ENCODE measurements at regions not wholly inside any gene's neighbourhood (a gene's known extent, or its start where the extent isn't known, plus 50 kb on each side); places are given as distances from the start of the nearest gene placed in this dataset.

DNA sequence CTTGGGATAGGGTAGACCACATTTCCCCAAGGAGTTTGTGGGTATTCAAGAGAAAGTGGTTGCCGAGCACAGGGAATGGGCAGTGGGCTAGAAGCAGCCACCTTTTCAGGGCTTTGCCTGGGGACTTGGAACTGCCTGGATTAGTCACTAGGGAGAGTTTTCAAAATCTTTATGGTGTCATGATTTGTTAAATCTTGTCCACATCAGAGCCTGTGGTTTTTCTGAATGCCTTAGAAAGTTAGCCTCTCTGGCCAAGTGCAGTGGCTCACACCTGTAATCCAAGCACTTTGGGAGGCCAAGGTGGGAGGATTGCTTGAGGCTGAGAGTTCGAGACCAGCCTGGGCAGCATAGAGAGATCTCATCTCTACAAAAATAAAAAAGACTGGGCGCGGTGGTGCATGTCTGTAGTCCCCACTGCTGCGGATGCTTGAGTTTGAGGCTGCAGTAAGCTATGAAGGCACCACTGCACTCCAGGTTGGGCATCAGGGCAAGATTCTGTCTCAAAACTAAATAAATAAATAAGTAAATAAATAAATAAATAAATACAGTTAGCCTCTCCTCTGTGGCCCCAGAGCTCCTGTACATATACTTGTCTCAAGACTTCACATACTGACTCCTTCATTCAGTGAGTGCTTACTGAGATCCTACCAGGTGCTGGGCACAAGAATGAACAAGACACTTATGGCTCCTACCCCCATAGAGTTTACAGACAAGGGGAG lies 76.3 kb upstream of the HNF1B start:
- intact Hi-C loops (cut with DNase I), result no loop called here
- Histone ChIP-seq H3K36me3 (no peaks in the 10 kb centered on the region), H3K27me3 (no peaks in the 10 kb centered on the region), H3K27ac (no peak overlapping the region), H3K9me3 (no peaks in the 10 kb centered on the region), H3K4me1 (no peaks in the 10 kb centered on the region), H3K4me3 (no peak overlapping the region)
- no peak for DNase-seq (ENCODE audit: extremely low spot score in 2 of 2)
- no peak for TF ChIP-seq CTCF (IDR thresholded peaks at IDR 0.05)

DNA sequence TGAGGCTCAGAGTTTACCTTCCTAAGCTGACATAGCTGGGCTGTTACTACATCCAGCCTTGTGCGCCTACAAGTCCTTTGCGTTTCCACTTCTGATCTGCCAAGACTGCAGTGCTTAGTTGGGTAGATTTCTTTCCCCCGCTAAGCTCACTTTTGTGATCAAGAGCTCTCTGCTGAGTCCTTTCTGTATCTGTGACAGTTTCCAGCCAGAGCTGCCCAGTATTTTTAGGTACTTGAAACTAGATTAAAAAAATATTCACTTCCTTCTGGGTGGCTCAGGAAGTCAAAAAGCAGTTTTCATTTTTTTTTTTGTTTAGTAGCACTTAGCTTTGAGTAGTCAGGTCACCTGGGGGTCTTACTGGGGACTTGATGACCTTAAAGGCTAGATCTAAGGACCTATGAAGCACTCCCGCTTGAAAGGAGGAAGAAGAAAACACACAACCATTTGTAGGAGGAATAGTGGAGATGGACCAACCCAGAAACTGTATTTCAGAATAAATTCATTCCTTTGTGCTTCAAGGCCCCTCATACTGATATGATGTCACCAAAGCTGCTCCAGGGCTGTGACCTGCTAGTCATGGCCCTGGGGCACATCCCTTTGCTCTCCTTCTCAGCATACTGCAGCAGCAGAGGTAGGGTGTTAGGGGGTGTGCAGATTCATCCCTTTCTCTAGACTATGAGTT lies 75.6 kb upstream of the HNF1B start:
- no peak overlapping the region for H3K27ac ChIP-seq
- no peak overlapping the region for H3K4me3 ChIP-seq
- no peaks in the 10 kb centered on the region for H3K36me3 ChIP-seq
- TF ChIP-seq POLR2A (IDR thresholded peaks at IDR 0.05) (no peak), CTCF (IDR thresholded peaks at IDR 0.05) (no peak), POLR2AphosphoS5 (IDR thresholded peaks at IDR 0.05; ENCODE audit: insufficient read depth in 1 of 2, low read depth in 1 of 2) (no peak)
- H3K4me1 ChIP-seq, result no peaks in the 10 kb centered on the region
- intact Hi-C loops (cut with DNase I), result no loop called here
- H3K9me3 ChIP-seq, result no peaks in the 10 kb centered on the region
- no peak for DNase-seq (ENCODE audit: extremely low spot score in 2 of 2)
- H3K27me3 ChIP-seq, result no peaks in the 10 kb centered on the region

DNA sequence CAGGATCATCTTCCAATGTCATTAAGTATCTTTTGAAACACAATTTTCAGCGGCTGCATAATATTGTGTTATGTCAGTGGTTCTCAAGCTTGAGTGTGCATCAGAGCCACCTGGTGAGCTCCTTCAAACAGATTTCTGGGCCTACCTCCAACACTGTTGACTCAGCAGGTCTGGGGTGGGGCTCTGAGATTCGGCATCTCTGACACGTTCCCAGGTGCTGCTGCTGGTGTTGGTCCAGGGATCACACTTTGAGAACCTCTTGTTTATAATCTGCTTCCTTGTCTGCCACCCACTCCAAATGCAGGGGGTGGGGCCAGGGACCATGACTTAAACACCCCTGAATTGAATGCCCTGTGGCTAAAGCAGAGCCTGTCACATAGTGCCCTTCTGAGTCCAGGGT lies 73.8 kb upstream of the HNF1B start:
- H3K36me3 ChIP-seq, result no peaks in the 10 kb centered on the region
- no peaks in the 10 kb centered on the region for H3K4me1 ChIP-seq
- TF ChIP-seq CTCF (IDR thresholded peaks at IDR 0.05), result no peak
- TF ChIP-seq POLR2AphosphoS5 (IDR thresholded peaks at IDR 0.05; ENCODE audit: insufficient read depth in 1 of 2, low read depth in 1 of 2), result no peak
- no peak for TF ChIP-seq POLR2A (IDR thresholded peaks at IDR 0.05)
- no peaks in the 10 kb centered on the region for H3K9me3 ChIP-seq
- no peaks in the 10 kb centered on the region for H3K27me3 ChIP-seq
- H3K27ac ChIP-seq, result no peak overlapping the region
- DNase-seq (ENCODE audit: extremely low spot score in 2 of 2), result no peak
- no peak overlapping the region for H3K4me3 ChIP-seq
- intact Hi-C loops (cut with DNase I), result no loop called here

- DNase-seq (ENCODE audit: extremely low spot score in 2 of 2), result no peak
- Histone ChIP-seq H3K4me1 (no peaks in the 10 kb centered on the region), H3K36me3 (no peaks in the 10 kb centered on the region), H3K27ac (no peak overlapping the region), H3K9me3 (no peaks in the 10 kb centered on the region), H3K4me3 (no peak overlapping the region), H3K27me3 (no peaks in the 10 kb centered on the region)
- TF ChIP-seq CTCF (IDR thresholded peaks at IDR 0.05), result no peak
- intact Hi-C loops (cut with DNase I), result no loop called here
Observed at GRCh38 chr17:37816950-37817349, 72.1 kb upstream of the HNF1B start.

DNA sequence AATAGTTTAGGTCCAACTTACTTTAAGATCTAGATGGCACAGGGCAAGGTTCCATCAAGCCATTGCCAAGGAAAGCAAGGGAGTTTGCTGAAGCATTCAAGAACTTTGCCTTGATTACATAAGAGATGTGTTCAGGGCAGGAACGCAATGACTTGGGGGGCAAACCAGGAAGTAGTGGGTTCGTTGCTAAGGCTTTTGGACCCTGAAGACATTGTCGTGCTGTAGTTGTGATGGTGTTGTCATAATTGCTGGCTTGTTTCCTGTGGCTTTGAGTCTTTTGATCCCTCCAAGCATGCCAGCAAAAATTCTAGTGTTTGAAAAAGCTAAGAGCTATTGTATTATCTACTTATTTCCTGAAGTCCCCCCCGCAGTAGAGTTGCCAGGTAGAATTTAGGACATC lies 70.7 kb upstream of the HNF1B start:
- H3K27me3 ChIP-seq, result no peaks in the 10 kb centered on the region
- DNase-seq (ENCODE audit: extremely low spot score in 2 of 2), result no peak
- H3K4me3 ChIP-seq, result no peak overlapping the region
- H3K27ac ChIP-seq, result no peak overlapping the region
- H3K4me1 ChIP-seq, result no peaks in the 10 kb centered on the region
- intact Hi-C loops (cut with DNase I), result no loop called here
- TF ChIP-seq POLR2A (IDR thresholded peaks at IDR 0.05) (no peak), CTCF (IDR thresholded peaks at IDR 0.05) (no peak), POLR2AphosphoS5 (IDR thresholded peaks at IDR 0.05; ENCODE audit: insufficient read depth in 1 of 2, low read depth in 1 of 2) (no peak)
- H3K36me3 ChIP-seq, result no peaks in the 10 kb centered on the region
- H3K9me3 ChIP-seq, result no peaks in the 10 kb centered on the region
